NCI-H345 treated with DMSO at 0.1 percent for 48 hours (cell line): ENCODE measurements at regions not wholly inside any gene's neighbourhood (a gene's known extent, or its start where the extent isn't known, plus 50 kb on each side); places are given as distances from the start of the nearest gene placed in this dataset.
"Not testable (repeated sequence)": the region's sequence is repeated elsewhere in the genome, so short reads cannot be mapped to it uniquely, and the experiment has no call there.

Experiments
- DNase-seq: peaks from one replicate; lab custom pipeline; 2025; ENCODE audit not compliant: unreplicated experiment; lab: John Stamatoyannopoulos, UW

DNA sequence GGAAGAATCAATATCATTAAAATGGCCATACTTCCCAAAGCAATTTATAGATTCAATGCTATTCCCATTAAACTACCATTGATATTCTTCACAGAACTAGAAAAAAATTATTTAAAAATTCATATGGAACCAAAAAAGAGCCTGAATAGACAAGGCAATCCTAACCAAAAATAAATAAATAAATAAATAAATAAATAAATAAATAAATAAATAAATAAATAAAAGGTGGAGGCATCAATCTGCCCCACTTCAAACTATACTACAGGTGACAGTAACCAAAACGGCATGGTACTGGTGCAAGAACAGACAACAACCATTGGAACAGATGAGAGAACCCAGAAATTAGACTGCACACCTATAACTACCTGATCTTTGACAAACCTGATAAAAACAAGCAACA, 598.5 kb upstream of the GRM3 start:
- DNase-seq: not testable (repeated sequence)

DNA sequence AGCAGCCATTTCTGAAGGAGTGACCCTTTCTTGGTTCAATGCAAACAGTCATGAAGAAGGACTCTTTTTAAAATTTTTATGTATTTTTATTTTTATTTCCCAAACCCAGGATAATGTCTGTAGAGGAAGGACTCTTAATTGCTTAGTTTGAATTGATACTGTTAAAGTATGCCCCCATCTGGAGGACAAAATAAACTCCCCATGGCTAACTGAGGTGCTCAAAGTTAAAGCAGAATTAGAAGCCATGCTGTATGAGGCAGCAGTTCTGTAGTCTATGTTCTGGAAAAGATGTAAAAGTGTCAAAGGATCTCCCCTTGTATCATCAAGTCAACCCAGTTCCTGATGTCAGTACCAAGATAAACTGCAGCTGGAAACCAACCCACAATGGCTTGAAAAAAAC, 617.9 kb upstream of the GRM3 start:
- no peak for DNase-seq

DNA sequence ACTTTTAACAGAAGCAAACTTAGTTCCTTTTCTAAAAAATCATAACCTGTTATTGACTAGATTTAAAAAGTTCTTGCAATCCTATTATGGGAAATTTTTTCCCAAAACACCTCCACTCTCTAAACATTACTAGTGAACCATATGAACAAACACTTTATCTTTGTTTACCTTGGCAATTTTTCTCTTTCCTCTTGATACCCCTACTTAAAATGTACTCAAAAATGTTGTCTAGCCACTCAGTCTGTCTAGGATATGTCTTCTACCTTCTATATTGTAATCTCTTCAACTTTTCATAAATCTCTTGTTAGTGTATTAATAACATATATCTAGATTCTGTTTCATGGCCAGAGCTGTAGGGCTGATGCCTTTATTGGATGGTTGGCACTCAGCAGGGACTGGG, 630.0 kb upstream of the GRM3 start:
- no peak for DNase-seq

DNA sequence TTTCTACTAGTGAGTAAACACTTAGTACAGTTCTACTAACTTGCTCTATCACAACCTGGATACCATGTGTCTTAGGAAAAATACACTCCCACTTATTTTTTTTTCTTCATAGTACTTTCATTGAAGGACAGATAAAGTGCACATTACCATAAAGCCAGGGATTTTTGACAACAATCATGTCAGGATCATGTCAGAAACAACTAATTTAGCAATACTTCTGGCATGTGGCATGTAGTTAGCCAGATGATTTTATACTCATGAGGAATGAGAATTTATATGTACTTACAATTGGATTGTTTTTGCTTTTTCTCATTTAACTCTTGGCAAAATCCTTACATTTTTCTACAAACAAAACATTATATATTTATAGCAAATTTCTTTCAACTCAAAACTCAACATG, 630.7 kb upstream of the GRM3 start:
- DNase-seq: no peak

DNA sequence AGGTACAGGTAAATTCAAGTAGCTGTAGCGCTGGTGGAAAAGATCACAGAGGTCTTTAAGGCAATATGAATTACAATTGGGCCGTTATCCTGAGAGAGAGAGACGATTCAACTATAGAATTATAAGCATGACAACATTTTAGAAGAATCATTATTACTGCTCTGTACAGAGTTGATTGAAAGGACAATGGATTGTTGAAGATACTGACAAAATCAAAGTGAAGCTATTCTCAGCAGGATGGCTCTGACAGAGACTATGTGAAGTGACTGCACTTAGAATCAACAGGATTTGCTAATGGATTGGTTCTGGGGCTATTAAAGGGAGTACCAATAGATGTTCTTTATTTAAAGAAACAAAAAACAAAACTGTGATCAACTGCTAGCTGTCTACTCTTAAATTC, 634.8 kb upstream of the GRM3 start:
- no peak for DNase-seq

DNA sequence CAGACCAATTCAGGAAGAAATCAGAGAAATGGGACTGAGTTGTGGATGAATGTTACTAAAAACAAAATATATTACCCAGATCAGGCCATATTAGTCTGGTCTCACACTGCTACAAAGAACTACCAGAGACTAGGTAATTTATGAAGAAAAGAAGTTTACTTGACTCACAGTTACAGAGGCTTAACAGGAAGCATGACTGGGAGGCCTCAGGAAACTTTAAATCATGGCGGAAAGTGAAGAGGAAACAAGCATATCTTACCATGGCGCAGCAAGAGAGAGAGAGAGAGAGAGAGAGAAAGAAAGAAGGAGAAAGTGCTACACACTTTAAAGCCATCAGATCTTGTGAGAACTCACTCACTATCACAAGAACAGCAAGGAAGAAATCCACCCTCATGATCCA, 636.8 kb upstream of the GRM3 start:
- no peak for DNase-seq

DNA sequence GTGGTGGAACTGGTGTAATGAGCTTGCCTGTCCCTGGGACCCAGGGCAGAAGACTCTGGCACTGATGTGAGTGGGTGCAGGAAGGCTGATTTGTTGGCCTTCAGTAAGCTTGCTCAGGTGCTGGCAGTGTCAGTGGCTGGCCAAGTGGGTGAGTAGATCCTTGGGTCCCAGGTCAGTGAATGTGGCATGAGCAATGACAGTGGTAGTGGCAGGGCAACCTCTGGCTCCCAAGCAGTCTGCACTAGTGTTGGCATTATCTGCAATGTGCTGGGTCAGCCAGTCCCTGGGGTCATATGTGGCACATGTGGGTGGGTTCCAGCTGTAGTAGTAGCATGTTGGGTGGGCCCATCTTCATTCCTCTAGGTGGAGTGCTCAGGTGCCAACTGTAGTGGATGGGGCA, 640.9 kb upstream of the GRM3 start:
- no peak for DNase-seq

DNA sequence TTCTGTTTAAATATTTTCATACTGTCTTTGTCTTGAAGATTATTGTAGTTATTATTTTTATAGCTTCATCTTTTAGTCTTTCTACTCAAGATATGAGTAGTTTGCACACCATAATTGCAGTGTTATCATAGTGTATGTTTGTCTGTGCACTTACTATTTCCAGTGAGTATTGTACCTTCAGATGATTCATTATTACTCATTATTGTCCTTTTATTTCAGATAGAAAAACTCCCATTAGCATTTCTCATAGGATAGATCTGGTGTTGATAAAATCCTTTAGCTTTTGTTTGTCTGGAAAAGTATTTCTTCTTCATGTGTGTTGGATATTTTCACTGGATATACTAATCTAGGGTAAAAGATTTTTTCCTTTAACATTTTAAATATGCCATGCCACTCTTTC, 646.2 kb upstream of the GRM3 start:
- DNase-seq: no peak

DNA sequence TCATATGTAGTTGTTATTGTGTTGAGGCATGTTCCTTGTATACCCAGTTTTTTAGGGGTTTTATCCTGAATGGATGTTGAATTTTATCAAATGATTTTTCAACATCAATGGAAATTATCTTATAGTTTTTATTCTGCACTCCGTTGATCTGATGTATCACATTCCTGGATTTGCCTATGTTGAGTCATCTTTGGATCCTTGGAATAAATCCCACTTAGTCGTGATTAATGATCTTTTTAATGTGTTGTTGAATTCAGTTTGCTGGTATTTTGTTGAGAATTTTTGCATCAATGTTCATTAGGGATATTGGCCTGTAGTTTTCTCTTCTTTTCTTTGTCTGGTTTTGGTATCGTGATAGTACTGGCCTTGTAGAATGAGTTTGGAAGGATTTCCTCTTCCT, 648.6 kb upstream of the GRM3 start:
- DNase-seq: no peak

DNA sequence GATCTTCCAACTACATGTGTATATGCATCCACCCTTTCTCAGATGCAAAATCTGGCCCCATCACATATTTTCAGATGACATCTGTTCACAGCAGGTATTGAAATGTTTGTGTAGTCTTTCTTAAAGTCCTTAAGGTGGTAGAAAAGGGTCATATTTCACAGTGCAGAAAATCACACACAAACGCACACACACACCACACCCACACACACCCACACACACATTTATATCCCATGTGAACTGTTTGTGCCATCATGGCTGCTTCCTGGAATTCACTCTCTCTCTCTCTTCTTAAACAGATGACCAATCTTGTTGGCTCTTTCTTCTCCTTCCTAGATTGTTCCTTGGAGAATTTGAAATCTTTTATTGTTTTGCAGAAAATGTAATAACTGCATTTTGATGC, 663.0 kb upstream of the GRM3 start:
- no peak for DNase-seq

DNA sequence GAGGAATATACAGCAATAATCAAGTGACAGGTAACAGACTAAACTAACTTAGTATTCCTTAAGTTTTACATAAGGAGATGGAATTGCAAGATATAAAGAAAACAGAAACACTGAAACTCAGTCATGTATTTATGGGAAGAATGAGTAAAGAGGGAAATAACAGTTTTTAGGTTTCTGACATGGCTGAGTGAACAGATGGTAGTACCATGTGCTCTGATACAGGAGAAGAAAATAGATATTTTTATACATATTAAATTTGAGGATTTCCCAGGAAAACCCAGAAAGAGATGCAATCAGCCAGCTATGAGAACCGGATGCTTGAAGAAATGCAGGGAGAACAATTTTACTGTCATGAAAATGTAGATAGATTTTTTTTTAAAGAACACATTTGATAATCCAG, 669.5 kb upstream of the GRM3 start:
- DNase-seq: no peak

DNA sequence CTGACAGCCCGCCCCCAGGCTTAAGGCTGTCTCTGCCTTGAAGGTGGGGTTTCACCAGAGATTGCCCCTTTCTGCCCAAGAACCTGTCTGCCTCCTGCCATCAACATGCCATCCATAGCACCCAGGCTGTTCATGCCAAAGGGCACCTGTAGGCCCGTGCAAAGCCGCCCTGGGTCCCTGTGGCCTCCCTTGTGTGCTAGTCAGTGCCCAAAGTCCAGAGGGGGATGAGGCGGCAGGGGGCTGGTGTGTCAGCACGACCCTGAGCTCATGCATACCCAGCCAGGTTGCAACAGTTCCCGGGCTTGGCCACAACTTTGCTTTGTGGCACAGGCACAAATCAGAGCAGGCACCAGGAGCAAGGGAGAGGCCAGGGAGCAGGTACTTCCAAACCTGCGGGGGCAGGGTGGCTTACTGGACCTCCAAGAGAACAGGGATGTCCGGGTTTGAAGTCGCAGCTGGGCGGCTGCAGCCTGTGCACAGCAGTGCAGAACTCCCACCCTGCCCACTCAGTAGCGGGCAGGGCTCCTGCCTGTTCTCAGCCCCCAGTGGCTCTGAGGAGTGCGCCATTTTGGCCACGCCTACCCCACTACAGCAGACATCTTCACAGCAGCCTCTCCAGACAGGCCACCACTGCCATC, 671.1 kb upstream of the GRM3 start:
- DNase-seq: no peak

DNA sequence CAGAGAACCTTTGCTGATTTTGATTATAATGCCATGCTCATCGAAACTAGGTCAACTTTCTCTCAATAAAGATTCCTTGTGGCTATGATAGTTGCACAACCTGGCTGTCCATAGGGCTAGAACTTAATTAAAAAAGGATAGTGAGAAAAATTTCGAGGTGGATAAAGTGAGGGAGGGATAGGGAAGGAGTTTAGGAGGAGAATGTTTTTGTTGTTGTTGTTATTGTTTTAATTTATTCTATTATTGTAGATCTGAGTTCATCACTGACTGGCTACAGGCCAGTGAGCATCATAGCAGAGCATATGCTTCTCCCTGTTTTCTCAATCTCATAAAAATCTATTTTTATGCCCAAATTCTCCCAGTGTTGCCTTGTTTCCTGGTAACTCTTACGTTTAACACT, 688.7 kb upstream of the GRM3 start:
- no peak for DNase-seq

DNA sequence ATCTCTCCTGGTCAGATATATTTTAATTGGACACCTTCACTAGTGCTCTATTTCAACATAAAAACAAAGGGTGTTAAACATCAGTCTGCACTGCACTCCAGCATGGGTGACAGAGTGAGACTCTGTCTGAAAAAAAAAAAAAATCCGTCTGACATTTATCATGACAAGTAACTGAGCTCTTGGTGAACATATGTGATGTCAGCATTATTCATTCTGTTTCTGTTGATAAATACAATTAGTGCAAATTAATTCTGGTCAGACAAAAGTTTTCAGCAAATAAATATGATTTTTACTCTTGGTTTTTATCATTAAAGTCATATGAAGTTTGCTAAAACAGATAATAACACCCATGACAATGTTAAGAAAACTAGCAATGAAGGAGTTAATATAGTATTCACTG, 692.8 kb upstream of the GRM3 start:
- DNase-seq: no peak

DNA sequence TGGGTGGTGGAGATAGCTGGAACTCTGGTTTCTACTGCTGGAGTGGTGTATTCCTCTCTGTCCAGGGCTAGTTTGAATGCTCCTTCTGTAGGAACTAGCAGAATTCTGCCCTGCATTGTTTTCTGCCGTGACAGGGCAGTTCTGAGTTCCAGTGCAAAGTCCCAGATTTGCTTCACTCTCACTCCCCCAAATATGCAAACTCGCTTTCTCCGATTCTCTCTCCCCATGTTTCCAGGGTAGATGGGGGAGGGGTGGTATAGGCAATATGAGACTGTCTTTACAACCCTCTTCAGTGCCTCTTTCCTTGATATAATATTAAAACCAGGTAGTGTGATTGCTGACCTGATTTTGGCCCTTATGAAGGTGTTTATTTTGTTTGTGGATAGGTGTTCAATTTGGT, 693.3 kb upstream of the GRM3 start:
- DNase-seq: no peak

DNA sequence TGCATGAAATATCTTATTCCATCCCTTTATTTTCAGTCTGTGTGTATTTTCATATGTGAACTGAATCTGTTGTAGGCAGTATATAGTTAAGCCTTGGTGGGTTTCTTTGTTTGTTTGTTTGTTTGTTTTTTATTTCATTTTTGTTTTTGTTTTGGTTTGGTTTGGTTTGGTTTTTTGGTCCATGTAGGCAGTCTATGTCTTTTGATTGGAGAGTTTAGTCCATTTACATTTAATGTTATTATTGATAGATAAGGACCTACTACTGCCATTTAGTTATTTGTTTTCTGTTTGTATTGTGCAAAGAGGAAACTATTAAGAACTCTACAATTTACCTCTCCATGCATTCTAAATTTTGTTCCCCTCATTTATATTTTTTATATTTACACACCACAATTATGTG, 695.9 kb upstream of the GRM3 start:
- no peak for DNase-seq

DNA sequence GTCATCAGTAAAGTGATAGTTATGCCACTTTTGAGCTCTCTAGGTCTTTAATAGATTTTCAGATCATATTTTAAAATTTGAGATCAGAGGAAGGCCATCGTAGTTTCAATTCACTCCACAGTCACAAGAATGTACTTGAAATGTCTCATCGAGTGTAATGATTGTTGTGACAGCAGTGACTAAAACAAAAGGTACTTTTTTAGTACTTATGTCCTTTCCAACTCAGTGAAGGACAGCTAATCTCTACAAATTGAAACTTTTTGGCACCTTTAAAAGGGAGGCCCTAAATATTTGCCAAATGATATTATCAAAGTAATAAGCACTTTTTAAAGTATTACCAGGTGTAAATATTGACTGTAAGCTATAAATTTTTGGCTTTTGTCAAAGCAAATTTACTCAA, 702.9 kb upstream of the GRM3 start:
- DNase-seq: no peak

DNA sequence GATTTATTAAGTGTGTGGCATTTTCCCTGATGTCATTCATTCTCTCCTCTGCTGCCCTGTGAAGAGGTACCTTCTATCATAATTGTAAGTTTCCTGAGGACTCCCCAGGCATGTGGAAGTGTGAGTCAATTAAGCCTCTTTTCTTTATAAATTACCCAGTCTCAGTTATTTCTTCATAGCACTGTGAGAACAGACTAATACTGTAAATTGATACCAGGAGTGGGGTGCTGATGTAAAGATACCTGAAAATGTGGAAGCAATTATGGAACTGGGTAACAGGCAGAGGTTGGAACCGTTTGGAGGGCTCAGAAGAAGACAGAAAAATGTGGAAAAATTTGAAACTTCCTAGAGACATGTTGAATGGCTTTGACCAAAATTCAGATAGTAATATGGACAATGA, 711.8 kb upstream of the GRM3 start:
- no peak for DNase-seq

DNA sequence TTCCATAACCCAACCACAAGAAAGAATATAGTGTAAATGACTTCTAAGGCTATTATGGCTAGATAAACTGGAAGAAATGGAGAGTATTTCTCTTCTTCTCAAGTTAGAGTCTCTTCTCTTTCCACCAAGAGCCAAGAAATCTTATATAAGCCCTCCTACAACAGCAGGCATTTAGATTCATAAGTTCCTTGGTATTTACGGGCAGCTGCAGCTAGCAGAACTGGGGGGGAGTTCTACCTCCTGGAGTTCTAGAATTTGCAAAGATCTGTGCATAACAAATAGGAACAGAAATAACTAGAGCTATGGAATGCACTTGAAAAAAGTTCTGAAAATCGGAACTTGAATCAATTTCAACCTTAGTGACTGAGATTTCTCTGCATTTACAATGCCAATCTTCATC, 715.2 kb upstream of the GRM3 start:
- DNase-seq: no peak

DNA sequence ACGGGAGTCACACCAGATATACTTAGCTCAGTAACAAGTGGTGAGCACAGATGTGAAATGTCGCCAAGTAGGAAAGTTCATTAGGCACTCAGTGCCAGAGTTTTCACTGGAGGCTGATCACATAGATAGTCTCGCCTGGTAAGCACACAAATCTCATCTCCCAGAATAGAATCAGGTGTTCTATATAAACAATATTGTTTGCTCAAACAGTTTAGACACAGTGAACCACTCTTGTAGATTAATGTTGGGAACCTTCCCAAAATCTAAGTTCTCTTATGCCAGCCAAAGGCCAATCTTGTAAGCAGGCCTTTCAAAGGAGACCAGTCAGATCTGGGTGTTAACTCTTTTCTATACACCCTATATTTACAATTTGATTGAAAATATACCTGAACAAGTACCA, 716.5 kb upstream of the GRM3 start:
- DNase-seq: no peak

DNA sequence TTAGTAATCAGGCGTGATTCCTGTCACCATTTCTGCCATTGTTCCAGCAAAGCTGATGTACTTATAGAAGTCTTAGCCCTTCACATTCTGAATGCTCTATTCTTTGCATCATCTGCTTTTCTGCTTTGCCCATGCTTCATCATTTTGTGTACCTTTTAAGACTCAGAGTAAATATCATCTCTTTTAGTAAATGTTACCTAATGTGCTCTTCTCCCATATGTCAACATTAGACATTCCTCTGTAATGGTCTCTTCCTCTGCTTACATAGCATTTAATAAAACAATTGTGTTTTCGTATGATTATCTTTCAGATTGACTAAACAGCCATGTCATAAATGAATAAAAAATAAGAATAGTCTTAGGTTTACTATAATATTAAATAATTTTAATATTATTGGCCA, 719.6 kb upstream of the GRM3 start:
- no peak for DNase-seq

DNA sequence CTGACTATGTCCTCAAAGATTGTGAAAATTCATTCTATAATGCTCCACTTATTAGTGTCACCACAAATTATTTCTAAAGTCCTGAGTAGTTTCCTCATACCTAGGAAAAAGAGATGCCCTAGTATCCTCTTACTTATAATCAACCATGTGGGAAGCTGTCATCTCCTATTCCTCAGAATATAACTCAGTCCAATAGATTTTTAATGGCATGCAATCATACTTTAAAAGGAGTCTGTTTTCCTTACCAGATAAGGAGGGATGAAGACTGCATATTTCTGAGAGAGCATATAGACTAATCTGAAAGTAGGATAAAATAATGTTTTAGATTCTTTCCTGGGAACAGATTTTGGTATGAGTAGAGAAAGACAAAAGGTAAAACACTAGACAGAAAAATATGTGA, 727.7 kb upstream of the GRM3 start:
- DNase-seq: no peak

DNA sequence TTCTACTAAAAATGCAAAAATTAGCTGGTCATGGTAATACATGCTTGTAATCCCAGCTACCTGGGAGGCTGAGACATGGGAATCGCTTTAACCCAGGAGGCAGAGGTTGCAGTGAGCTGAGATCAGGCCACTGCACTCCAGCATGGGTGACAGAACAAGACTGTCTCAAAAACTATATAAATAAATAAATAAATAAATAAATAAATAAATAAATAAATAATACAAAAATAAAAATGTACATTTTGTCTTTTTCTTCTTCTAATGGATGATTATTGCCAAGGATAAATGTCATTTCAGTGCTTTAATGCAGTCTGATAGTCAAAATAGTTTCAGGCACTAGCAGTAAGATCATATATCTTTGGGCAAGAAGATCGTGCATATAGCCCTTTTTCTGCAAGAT, 727.6 kb upstream of the SEMA3D start:
- DNase-seq: no peak

DNA sequence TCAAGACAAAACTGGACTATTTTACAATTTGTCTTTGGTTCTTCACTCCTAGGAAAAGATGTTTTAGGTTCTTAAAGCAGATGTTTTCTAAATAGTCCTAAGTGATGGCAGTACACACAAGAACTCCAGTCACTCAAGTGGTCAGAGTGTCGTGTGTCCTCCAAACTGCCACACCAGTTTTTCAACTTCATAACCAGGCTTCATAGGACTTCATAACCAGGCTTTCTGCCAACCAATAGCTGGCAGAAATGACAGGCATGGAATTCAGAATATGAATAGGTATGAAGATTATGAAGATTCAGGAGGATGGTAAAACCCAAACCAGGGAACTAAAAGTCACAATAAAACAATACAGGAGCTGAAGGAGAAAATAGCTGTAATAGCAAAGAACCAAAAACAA, 721.2 kb upstream of the SEMA3D start:
- no peak for DNase-seq
